GM12874 (cell line): ENCODE measurements at regions not wholly inside any gene's neighbourhood (a gene's known extent, or its start where the extent isn't known, plus 50 kb on each side); places are given as distances from the start of the nearest gene placed in this dataset.

ENCODE experiments used
- TF ChIP-seq, protein P1 (sequence below): IDR thresholded peaks from 2 replicates; pipeline ENCODE4 v1.5.1; 2011; ENCODE audit warnings: low read depth, mild to moderate bottlenecking, control low read depth, low read length, moderate library complexity; ENCODE audit not compliant: insufficient read depth

DNA sequence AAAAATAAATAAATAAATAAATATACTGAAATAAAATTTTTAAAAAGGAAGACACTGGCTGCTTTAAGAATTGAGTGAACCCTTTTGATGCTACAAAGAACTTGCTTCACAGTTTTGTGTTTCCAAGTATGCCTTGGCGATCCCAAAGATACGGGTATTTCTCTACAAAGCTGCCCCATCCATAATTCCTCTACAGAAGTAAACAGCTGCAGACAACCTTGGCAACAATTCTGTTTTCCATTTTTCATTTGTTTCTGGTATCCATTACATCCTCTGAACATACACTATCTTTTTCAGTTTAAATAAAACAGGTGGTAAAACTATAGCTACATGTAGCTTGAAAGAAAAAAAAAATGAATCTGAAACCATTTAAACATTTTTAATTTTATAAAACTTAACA, 552.8 kb upstream of the KLHL29 start:
- TF ChIP-seq, protein P1, sequence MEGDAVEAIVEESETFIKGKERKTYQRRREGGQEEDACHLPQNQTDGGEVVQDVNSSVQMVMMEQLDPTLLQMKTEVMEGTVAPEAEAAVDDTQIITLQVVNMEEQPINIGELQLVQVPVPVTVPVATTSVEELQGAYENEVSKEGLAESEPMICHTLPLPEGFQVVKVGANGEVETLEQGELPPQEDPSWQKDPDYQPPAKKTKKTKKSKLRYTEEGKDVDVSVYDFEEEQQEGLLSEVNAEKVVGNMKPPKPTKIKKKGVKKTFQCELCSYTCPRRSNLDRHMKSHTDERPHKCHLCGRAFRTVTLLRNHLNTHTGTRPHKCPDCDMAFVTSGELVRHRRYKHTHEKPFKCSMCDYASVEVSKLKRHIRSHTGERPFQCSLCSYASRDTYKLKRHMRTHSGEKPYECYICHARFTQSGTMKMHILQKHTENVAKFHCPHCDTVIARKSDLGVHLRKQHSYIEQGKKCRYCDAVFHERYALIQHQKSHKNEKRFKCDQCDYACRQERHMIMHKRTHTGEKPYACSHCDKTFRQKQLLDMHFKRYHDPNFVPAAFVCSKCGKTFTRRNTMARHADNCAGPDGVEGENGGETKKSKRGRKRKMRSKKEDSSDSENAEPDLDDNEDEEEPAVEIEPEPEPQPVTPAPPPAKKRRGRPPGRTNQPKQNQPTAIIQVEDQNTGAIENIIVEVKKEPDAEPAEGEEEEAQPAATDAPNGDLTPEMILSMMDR, result no peak

DNA sequence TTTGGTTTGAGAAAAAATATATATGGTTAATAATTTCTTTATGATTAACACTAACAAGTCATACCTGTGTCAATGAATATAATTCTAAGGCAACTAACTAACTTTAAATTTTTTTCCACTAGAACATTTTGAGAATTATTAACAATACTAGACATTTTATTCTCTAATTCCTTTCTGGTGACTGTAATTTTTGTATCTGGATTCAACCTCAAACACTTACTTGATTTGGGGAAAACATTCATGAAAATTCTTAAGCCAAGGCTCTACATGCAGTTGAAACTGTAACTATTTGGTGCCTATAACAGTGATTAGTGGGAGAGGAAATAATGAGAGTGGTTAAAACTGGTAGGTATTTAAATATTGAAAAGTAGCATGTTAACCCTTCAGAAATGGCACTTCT, 546.5 kb upstream of the KLHL29 start:
- TF ChIP-seq, protein P1, result no peak

DNA sequence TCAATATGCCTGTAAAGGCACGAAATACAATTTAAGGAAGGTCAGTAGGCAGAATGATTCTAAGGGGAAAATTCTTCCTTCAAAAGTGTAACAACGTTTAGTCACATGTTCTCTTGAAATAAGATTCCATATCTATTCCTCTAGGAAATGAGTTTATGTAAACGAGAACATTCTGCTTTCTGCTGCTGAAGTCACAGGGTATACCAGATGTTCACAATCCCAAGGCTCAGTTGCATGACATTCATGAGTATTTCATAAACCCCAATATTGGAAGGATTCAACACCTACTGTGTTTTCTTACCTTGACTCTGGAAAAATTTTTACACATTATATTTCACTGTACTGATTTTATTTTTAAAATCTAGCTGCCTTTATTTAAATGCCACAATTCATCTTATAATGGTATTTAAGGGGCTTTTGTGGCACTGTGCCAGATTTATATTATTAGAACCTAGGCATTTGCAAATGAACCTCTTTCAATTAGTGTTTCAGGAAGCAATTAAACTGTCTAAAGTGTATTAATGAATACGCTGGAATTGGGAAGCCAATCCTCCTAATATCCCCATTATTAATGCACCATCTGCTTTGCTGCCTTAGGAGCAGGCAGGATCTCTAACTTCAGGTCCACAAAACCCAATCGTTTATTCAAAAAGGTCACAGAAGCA, 542.6 kb upstream of the KLHL29 start:
- TF ChIP-seq, protein P1, result no peak

DNA sequence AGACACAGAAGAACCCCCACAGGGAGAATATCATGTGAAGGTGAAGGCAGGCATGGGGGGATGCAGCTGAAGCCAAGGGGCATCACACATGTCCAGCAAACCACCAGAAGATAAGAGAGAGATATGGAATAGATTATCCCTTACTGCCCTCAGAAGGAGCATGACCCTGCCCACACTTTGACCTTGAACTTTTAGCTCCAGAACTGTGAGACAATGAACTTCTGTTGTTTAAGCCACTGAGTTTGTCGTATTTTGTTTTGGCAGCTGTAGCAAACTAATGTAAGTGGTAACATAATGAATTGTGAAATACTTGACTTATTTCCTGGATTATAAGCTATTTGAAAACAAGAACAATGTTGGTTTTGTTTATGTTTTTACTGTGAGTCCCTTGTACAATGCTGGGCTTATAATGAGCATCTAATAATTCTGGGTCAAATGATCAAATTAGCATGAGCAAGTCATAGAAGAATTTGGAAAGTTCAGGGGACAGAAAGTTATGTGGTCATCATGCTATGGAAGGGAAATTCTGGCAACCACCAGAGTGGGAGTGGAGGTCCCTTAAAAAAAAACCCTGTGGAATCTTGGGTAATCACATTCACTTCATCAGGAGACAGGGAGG, 541.0 kb upstream of the KLHL29 start:
- TF ChIP-seq, protein P1, result no peak

DNA sequence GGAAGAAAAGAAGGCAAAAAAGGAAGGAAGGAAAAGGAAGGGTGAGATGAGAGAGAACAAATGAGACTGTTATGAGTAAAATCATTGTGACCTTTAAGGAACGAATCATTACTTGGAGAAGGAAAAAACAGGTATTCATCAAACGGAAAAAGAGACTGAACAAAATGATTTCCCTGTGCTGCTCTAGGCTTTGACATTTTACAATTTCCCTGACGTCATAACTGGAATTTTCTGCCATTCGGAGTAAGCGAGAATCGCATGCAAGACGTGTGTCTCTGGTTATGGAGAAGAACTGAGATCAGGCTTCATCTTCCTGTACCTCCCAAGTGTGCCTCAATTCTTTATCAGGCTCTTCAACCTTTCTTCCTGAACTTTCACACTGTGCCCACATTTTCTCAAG, 534.7 kb upstream of the KLHL29 start:
- TF ChIP-seq, protein P1, result no peak

DNA sequence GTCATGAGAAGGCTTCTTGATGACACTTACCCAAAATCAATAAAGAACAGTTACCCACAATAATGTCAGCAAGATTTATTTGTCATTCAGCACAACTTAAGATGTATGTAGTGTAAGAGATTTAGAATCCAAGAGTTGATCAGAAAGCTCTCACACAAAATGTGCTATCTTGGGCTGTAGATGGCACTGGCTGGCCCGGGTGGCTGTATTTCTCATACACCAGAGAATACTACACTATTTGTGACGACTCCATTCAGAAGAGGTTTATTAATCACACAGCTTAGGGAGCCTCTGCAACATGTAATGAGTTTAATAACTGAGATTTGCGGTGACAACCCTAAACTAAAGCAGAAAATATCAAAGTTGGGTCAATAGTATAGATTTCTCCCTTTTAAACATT, 530.4 kb upstream of the KLHL29 start:
- TF ChIP-seq, protein P1, result no peak

DNA sequence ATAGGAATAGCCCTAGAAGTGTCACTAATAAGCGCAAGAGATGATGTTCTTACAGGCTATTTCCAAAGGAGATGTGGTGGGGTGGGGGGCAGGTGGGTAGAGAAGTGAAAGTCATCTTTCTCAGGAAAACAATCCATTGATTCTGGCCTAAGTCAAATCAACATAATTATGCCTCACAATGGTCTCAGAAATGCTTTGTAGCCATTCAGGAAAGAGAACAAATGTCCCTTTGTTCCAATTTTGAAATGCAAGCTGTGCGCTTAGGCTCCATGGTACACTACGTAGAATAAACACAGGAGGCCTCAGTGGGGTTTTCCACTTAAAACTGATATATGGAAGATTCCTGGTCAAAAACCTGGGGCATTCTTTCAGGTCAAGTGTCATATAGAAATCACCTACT, 529.9 kb upstream of the KLHL29 start:
- TF ChIP-seq, protein P1, result no peak
